Endothelial cell of umbilical vein (primary cell): ENCODE measurements at regions not wholly inside any gene's neighbourhood (a gene's known extent, or its start where the extent isn't known, plus 50 kb on each side); places are given as distances from the start of the nearest gene placed in this dataset.
"Not testable (repeated sequence)": the region's sequence is repeated elsewhere in the genome, so short reads cannot be mapped to it uniquely, and the experiment has no call there.

Source experiments
- BruUV-seq: library from RNA; stranded (reverse); fragments of 400-500 nt; replicated peaks from 2 replicates; lab custom pipeline; 2021; lab: Mats Ljungman, UMichigan
- CTCF ChIA-PET: fragments of 300-600, 350-600 bp; sonication (Branson Sonifier 250); formaldehyde crosslinking; loops from one replicate; lab custom pipeline; 2021; ENCODE audit warnings: antibody characterized with exemption, inconsistent platforms; lab: Charles Lee
- POLR2A ChIA-PET: fragments of 300-600, 350-600 bp; sonication (Branson Sonifier 250); formaldehyde crosslinking; loops from one replicate; lab custom pipeline; 2021; ENCODE audit warnings: antibody characterized with exemption, inconsistent platforms; lab: Charles Lee
- DNase-seq: peaks from one replicate; pipeline ENCODE4 v3.0.0-alpha.2; 2011; ENCODE audit warnings: low read depth, low spot score
- FAIRE-seq: peaks from 2 replicates; lab custom pipeline; 2011; peaks lifted over from hg19 to GRCh38; lab: Jason Lieb, UNC
- H2AFZ ChIP-seq: 2 replicates; pipeline ENCODE4 v1.6.0; 2012; ENCODE audit warnings: low read depth, low read length, control low read depth, inconsistent platforms
- H3K27ac ChIP-seq: 2 replicates; pipeline ENCODE4 v1.5.1; 2011; ENCODE audit warnings: low read depth, mild to moderate bottlenecking, control low read depth, low read length, moderate library complexity; ENCODE audit not compliant: insufficient read depth
- H3K27me3 ChIP-seq, 2 experiments: 2 replicates each; pipeline versions ENCODE4 v1.6.0 to v1.6.1; 2011; ENCODE audit warnings: low read length in 2 of 2, mixed read lengths in 1 of 2; ENCODE audit not compliant: control insufficient read depth in 2 of 2, insufficient read depth in 2 of 2
- H3K36me3 ChIP-seq, 2 experiments: 2 replicates in 1 of 2; 3 replicates in 1 of 2; pipeline ENCODE4 v1.5.1; 2011; ENCODE audit warnings: low read length in 2 of 2, mild to moderate bottlenecking in 1 of 2, moderate library complexity in 1 of 2; ENCODE audit not compliant: control insufficient read depth in 2 of 2, insufficient read depth in 2 of 2; ENCODE audit errors: extremely low read depth in 1 of 2
- H3K4me1 ChIP-seq: 3 replicates; pipeline ENCODE4 v1.5.1; 2011; ENCODE audit warnings: mild to moderate bottlenecking, low read length; ENCODE audit not compliant: control insufficient read depth, insufficient read depth; ENCODE audit errors: extremely low read depth
- H3K4me2 ChIP-seq: 2 replicates; pipeline ENCODE4 v1.6.1; 2011; ENCODE audit warnings: low read length, control low read depth, mixed read lengths; ENCODE audit not compliant: insufficient read depth
- H3K4me3 ChIP-seq, 3 experiments: fragments of 200-600 bp in 1 of 3; sonication (generic), shearing (Covaris generic) in 1 of 3; replicated peaks in 1 of 3; 2 replicates each; pipeline ENCODE4 v1.5.1; 2011 to 2016; ENCODE audit warnings: control low read depth in 3 of 3, low read length in 3 of 3, mild to moderate bottlenecking in 2 of 3, inconsistent platforms in 1 of 3, low read depth in 1 of 3, moderate library complexity in 1 of 3; ENCODE audit not compliant: insufficient read depth in 1 of 3
- H3K79me2 ChIP-seq: 2 replicates; pipeline ENCODE4 v1.6.0; 2012; ENCODE audit warnings: low read length, inconsistent platforms; ENCODE audit not compliant: control insufficient read depth, insufficient read depth
- H3K9ac ChIP-seq: replicated peaks from 2 replicates; pipeline ENCODE3; 2011; ENCODE audit warnings: low read length, control low read depth; ENCODE audit not compliant: insufficient read depth; ENCODE audit errors: extremely low read depth
- H3K9me1 ChIP-seq: replicated peaks from 3 replicates; pipeline ENCODE4 v1.6.0; 2011; ENCODE audit warnings: mild to moderate bottlenecking, low read length; ENCODE audit not compliant: control insufficient read depth, insufficient read depth; ENCODE audit errors: extremely low read depth
- H3K9me3 ChIP-seq: replicated peaks from 2 replicates; pipeline ENCODE4 v1.5.1; 2012; ENCODE audit warnings: low read length, inconsistent platforms; ENCODE audit not compliant: control insufficient read depth, insufficient read depth
- H4K20me1 ChIP-seq: replicated peaks from 2 replicates; pipeline ENCODE3; 2011; ENCODE audit warnings: mild to moderate bottlenecking, low read length; ENCODE audit not compliant: control insufficient read depth, insufficient read depth; ENCODE audit errors: extremely low read depth
- dilution Hi-C: fragments of 300-500 bp; cut with MboI; formaldehyde crosslinking; loops from one replicate; pipeline ENCODE4 v1.15.0; 2019; ENCODE audit warnings: low sequenced_read_pairs; ENCODE audit not compliant: extremely low pct_ligation_motif_present
- intact Hi-C: fragments of 100-400 bp; cut with micrococcal nuclease; formaldehyde crosslinking; loops from one replicate; pipeline ENCODE4 v1.10.0; 2022

DNA sequence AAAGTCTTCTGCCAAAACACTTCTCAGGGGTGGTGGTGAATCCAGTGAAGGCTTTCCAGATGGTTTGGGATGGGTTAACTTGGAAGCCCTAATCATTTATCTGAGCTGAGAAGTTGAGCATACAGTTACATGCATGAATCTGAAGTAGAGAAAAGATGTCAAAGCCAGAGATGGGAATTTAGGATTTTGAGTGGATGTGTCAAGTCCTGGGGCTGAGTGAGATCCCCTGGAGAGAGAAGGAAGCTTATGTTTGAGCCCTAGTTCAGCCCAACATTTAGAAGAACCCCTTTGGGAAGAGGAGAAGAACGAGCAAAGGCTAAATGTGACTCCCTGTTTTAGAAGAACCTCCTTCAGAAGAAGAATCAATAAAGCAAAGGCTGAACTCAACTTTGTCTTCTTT lies 129.1 kb upstream of the TPTE start:
- BruUV-seq, H3K4me3 ChIP-seq, H3K9ac ChIP-seq, H3K4me1 ChIP-seq, DNase-seq, H3K9me3 ChIP-seq, dilution Hi-C loops, FAIRE-seq, H3K36me3 ChIP-seq, H3K79me2 ChIP-seq, H3K4me2 ChIP-seq, intact Hi-C loops, CTCF ChIA-PET, H2AFZ ChIP-seq, POLR2A ChIA-PET, H3K27ac ChIP-seq, H3K9me1 ChIP-seq, H4K20me1 ChIP-seq, H3K27me3 ChIP-seq: not testable (repeated sequence)

DNA sequence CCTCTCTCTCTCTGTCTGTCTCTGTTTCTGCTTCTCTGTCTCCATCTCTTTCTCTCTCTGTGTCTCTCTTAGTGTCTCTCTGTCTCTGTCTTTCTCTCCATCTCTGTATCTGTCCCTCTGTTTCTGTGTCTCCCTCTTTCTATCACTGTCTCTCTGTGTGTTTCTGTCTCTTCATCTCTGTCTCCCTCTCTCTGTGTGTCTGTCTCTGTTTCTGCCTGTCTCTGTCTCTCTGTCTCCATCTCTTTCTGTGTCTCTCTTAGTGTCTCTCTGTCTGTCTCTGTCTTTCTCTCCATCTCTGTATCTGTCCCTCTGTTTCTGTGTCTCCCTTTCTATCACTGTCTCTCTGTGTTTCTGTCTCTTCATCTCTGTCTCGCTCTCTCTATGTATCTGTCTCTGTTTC lies 125.4 kb upstream of the TPTE start:
- H3K27me3 ChIP-seq, H3K9me3 ChIP-seq, H3K36me3 ChIP-seq, dilution Hi-C loops, BruUV-seq, H4K20me1 ChIP-seq, H3K27ac ChIP-seq, DNase-seq, H3K4me1 ChIP-seq, H3K9me1 ChIP-seq, H2AFZ ChIP-seq, H3K4me3 ChIP-seq, H3K4me2 ChIP-seq, CTCF ChIA-PET, POLR2A ChIA-PET, FAIRE-seq, intact Hi-C loops, H3K79me2 ChIP-seq, H3K9ac ChIP-seq: not testable (repeated sequence)

DNA sequence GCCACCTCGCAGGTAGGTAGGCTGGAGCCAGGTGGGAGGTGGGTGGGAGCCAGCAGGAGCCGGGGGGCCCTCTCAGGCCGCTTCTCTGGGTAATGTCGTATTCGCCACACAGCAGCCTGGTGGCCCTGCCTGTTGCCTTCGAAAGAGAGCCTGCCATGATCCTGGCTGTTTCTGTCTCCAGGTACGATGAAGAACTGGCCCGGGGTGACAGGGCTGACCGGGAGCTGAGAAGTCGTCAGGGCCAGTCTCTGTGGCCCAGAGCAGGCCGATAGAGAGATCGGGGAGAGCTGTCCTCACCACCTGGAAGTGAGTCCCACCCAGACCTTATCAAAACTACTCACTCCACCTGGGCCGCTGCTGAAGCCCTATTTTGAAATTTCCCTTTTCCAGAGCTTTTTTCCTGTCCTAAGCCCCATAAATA lies 123.9 kb upstream of the TPTE start:
- H3K4me1 ChIP-seq, H3K79me2 ChIP-seq, DNase-seq, H3K9me3 ChIP-seq, H2AFZ ChIP-seq, H4K20me1 ChIP-seq, H3K4me2 ChIP-seq, FAIRE-seq, H3K9ac ChIP-seq, POLR2A ChIA-PET, dilution Hi-C loops, H3K4me3 ChIP-seq, H3K27me3 ChIP-seq, BruUV-seq, H3K9me1 ChIP-seq, CTCF ChIA-PET, intact Hi-C loops, H3K27ac ChIP-seq, H3K36me3 ChIP-seq: not testable (repeated sequence)

GRCh38 chr21:10398692-10399489 lies 122.5 kb upstream of the TPTE start:
- H3K9me3 ChIP-seq, H3K9me1 ChIP-seq, H3K27me3 ChIP-seq, H3K9ac ChIP-seq, H3K79me2 ChIP-seq, dilution Hi-C loops, H4K20me1 ChIP-seq, H3K4me3 ChIP-seq, BruUV-seq, POLR2A ChIA-PET, intact Hi-C loops, CTCF ChIA-PET, H3K4me1 ChIP-seq, DNase-seq, FAIRE-seq, H3K4me2 ChIP-seq, H3K27ac ChIP-seq, H3K36me3 ChIP-seq, H2AFZ ChIP-seq: not testable (repeated sequence)
